GM12874 (cell line): ENCODE measurements at regions not wholly inside any gene's neighbourhood (a gene's known extent, or its start where the extent isn't known, plus 50 kb on each side); places are given as distances from the start of the nearest gene placed in this dataset.

Source experiments
- TF ChIP-seq, protein P1 (sequence below): IDR thresholded peaks from 2 replicates; pipeline ENCODE4 v1.5.1; 2011; ENCODE audit warnings: low read depth, mild to moderate bottlenecking, control low read depth, low read length, moderate library complexity; ENCODE audit not compliant: insufficient read depth

DNA sequence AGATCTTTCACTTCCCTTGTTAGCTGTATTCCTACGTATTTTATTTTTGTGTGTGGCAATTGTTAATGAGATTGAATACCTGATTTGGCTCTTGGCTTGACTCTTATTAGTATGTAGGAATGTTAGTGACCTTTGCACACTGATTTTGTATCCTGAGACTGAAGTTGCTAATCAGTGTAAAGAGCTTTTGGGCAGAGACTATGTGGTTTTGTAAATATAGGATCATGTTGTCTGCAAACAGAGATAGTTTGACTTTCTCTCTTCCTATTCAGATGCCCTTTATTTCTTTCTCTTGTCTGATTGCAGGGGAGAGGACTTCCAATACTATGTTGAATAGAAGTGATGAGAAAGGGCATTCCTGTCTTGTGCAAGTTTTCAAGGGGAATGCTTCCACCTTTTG lies 160.3 kb upstream of the PCDH20 start:
- TF ChIP-seq, protein P1, sequence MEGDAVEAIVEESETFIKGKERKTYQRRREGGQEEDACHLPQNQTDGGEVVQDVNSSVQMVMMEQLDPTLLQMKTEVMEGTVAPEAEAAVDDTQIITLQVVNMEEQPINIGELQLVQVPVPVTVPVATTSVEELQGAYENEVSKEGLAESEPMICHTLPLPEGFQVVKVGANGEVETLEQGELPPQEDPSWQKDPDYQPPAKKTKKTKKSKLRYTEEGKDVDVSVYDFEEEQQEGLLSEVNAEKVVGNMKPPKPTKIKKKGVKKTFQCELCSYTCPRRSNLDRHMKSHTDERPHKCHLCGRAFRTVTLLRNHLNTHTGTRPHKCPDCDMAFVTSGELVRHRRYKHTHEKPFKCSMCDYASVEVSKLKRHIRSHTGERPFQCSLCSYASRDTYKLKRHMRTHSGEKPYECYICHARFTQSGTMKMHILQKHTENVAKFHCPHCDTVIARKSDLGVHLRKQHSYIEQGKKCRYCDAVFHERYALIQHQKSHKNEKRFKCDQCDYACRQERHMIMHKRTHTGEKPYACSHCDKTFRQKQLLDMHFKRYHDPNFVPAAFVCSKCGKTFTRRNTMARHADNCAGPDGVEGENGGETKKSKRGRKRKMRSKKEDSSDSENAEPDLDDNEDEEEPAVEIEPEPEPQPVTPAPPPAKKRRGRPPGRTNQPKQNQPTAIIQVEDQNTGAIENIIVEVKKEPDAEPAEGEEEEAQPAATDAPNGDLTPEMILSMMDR, result no peak

DNA sequence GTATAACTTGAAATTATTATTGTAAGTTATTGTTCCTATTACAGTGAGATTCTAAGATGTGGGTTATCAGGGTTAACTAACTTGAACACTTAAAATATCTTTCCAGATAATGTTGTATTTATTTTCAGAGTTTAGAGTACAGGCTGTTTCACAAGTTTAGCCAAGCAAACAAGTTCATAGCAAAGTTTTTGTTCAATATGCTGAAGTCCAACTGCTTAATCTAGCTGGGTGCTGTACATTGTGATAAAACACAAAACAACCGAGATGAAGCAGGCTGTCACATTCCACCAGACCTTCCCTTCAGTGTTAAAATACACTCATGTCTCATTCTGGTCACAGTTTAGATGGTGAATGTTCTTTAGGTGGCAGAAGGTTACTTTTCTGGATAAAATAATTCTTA lies 148.0 kb upstream of the PCDH20 start:
- TF ChIP-seq, protein P1, result no peak

DNA sequence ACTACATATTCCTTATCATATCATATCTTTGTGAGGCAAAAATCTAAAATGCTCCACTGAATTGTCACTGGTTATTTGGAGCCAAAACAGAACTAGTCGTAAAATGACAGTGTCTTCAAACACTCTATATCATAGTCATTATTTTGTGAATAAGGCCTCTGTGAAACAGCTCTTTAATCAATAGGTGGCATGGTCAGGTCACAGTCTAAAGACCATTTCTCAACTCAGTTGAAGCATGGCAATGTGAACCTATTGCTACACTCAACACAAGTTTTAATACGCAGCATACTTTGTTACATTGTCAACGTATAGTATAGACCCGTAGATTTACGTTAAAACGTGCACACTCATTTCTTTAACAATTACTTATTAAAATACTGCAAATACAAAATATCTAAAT lies 131.3 kb upstream of the PCDH20 start:
- TF ChIP-seq, protein P1, result no peak

DNA sequence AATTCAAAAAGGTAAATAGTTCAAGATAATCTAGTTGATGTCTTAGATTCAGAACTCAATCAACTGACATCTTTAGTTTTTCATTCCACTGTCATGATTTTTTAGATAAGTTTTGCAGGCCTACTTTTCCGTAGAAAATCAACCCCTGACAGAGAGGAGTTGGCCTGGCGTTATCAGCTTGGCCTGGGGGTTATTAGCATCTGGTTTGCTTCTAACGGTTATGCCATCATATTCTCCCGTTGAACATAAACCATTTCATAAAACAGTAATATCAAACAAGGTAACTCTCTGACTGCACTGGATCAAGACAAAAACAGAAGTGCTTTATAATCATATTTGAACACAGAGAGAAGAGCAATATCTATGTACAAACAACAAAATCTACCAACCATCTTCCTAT lies 130.8 kb upstream of the PCDH20 start:
- TF ChIP-seq, protein P1, result no peak

DNA sequence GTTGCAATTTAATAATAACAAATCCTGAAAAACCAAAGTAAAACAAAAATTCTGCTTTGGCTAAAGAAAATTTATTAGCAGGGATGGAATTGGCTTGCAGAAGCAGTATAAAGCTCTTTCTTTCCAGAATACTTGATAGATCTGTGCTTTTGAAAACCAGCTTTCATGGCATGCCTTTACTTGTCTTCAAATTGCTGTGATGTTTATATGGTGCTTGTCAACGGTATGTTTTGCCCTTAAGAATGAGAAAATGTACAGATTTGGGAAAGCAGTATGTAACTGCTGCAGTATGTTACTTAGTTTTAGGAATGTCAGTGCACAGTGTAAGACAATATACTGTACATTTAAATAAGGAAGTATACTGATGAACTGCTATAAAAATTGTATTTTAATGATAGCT lies 120.8 kb upstream of the PCDH20 start:
- TF ChIP-seq, protein P1, result no peak

DNA sequence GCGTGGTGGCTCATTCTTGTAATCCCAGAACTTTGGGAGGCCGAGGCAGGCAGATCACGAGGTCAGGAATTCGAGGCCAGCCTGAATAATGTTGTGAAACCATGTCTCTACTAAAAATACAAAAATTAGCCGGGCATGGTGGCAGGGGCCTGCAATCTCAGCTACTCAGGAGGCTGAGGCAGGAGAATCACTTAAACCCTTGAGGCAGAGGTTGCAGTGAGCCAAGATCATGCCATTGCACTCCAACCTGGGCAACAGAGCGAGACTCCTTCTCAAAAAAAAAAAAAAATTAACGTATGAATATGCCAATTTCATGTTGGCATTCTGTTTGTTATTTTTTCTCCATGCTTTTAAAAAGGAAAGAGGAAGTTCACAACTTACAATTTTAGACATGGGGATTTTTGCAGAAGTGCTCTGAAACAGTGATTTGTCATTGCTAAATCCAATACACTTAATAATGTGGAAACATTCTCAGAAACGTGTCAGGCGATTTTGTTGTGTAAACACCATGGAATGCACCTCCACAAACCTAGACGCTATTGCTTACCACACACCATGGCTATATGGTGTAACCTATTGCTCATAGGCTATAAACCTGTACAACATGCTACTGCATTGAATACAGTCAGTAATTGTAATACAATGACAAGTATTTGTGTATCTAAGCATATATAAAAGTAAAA lies 115.9 kb upstream of the PCDH20 start:
- TF ChIP-seq, protein P1, result no peak

DNA sequence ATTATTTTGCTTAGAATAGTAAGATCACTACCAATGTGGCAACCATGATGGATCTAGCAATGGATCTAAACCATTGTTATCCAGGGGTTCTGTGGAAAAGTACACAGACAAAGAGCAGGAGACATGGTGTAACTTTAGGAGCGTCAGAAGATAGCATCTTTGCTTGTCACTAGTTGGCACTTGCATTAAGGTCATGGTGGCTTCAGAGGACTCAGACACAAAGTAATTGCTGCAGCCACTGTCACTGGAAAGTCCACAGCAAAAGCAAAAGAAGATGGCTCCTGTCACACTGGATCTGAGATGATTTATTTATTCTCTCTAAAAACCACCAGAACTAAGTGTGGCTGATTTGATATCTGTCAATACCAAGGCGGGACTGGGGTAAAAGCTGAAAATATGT lies 93.3 kb upstream of the PCDH20 start:
- TF ChIP-seq, protein P1, result no peak
